ENCODE measurements at regions not wholly inside any gene's neighbourhood (a gene's known extent, or its start where the extent isn't known, plus 50 kb on each side); places are given as distances from the start of the nearest gene placed in this dataset.

- Histone ChIP-seq H3K27ac (ENCODE audit: low read depth, low read length, poor library complexity, severe bottlenecking) (no peak overlapping the region), H4K20me1 (ENCODE audit: insufficient read depth, low read length) (no peaks in the 10 kb centered on the region), H3K4me2 (ENCODE audit: low read length) (no peak overlapping the region), H3K9me3 (ENCODE audit: low read length) (no peaks in the 10 kb centered on the region), H3K36me3 (ENCODE audit: insufficient read depth, low read length) (no peaks in the 10 kb centered on the region), H3K79me2 (ENCODE audit: insufficient read depth, low read depth, low read length) (no peaks in the 10 kb centered on the region), H3K4me3 (ENCODE audit: low read depth, low read length, poor library complexity, severe bottlenecking) (no peak overlapping the region), H2AFZ (ENCODE audit: low read length) (no peak overlapping the region), H3K9me2 (ENCODE audit: insufficient read depth, low read length) (no peaks in the 10 kb centered on the region), H3K4me1 (ENCODE audit: insufficient read depth, low read length, poor library complexity, severe bottlenecking) (no peaks in the 10 kb centered on the region)
- DNase-seq (ENCODE audit: low spot score): no peak
- TF ChIP-seq EZH2phosphoT487 (IDR thresholded peaks at IDR 0.05; ENCODE audit: borderline replicate concordance, low read depth, low read length) (no peak), CTCF (conservative IDR thresholded peaks at IDR 0.05; ENCODE audit: low read length) (no peak)
- CTCF ChIA-PET (ENCODE audit: unreplicated experiment): no interaction called here
- intact Hi-C loops (cut with micrococcal nuclease; ENCODE audit: unreplicated experiment): no loop called here
- POLR2A ChIA-PET: interaction anchor here (0.6 kb wide), 1 partner anchor 257 kb away, joined by 3 read pairs; no protein-coding TSS in a partner anchor
- BruUV-seq (replicated peaks): no TSS peak
Measured at GRCh38 chr15:98062869-98063268, 102.4 kb downstream of the ARRDC4 start.

GRCh38 chr15:98063315-98063714, 102.8 kb downstream of the ARRDC4 start:
- intact Hi-C loops (cut with micrococcal nuclease; ENCODE audit: unreplicated experiment): no loop called here
- Histone ChIP-seq H4K20me1 (ENCODE audit: insufficient read depth, low read length) (no peaks in the 10 kb centered on the region), H3K9me2 (ENCODE audit: insufficient read depth, low read length) (no peaks in the 10 kb centered on the region), H3K27ac (ENCODE audit: low read depth, low read length, poor library complexity, severe bottlenecking) (no peak overlapping the region), H3K9me3 (ENCODE audit: low read length) (no peaks in the 10 kb centered on the region), H3K4me3 (ENCODE audit: low read depth, low read length, poor library complexity, severe bottlenecking) (no peak overlapping the region), H3K4me1 (ENCODE audit: insufficient read depth, low read length, poor library complexity, severe bottlenecking) (no peaks in the 10 kb centered on the region), H3K79me2 (ENCODE audit: insufficient read depth, low read depth, low read length) (no peaks in the 10 kb centered on the region), H3K36me3 (ENCODE audit: insufficient read depth, low read length) (no peaks in the 10 kb centered on the region), H3K4me2 (ENCODE audit: low read length) (no peak overlapping the region), H2AFZ (ENCODE audit: low read length) (no peak overlapping the region)
- no peak for DNase-seq (ENCODE audit: low spot score)
- no TSS peak for BruUV-seq (replicated peaks)
- CTCF ChIA-PET (ENCODE audit: unreplicated experiment): no interaction called here
- POLR2A ChIA-PET: no interaction called here
- TF ChIP-seq CTCF (conservative IDR thresholded peaks at IDR 0.05; ENCODE audit: low read length): no peak
- no peak for TF ChIP-seq EZH2phosphoT487 (IDR thresholded peaks at IDR 0.05; ENCODE audit: borderline replicate concordance, low read depth, low read length)

GRCh38 chr15:98063871-98064270, 103.4 kb downstream of the ARRDC4 start:
- intact Hi-C loops (cut with micrococcal nuclease; ENCODE audit: unreplicated experiment): no loop called here
- Histone ChIP-seq H3K4me2 (ENCODE audit: low read length) (no peak overlapping the region), H2AFZ (ENCODE audit: low read length) (no peak overlapping the region), H3K36me3 (ENCODE audit: insufficient read depth, low read length) (no peaks in the 10 kb centered on the region), H3K9me3 (ENCODE audit: low read length) (no peaks in the 10 kb centered on the region), H3K79me2 (ENCODE audit: insufficient read depth, low read depth, low read length) (no peaks in the 10 kb centered on the region), H4K20me1 (ENCODE audit: insufficient read depth, low read length) (no peaks in the 10 kb centered on the region), H3K27ac (ENCODE audit: low read depth, low read length, poor library complexity, severe bottlenecking) (no peak overlapping the region), H3K4me1 (ENCODE audit: insufficient read depth, low read length, poor library complexity, severe bottlenecking) (no peaks in the 10 kb centered on the region), H3K4me3 (ENCODE audit: low read depth, low read length, poor library complexity, severe bottlenecking) (no peak overlapping the region), H3K9me2 (ENCODE audit: insufficient read depth, low read length) (no peaks in the 10 kb centered on the region)
- DNase-seq (ENCODE audit: low spot score): no peak
- TF ChIP-seq EZH2phosphoT487 (IDR thresholded peaks at IDR 0.05; ENCODE audit: borderline replicate concordance, low read depth, low read length) (no peak), CTCF (conservative IDR thresholded peaks at IDR 0.05; ENCODE audit: low read length) (no peak)
- ChIA-PET POLR2A (no interaction called here), CTCF (ENCODE audit: unreplicated experiment) (no interaction called here)
- BruUV-seq (replicated peaks): no TSS peak
